K562 (cell line): ENCODE measurements at regions not wholly inside any gene's neighbourhood (a gene's known extent, or its start where the extent isn't known, plus 50 kb on each side); places are given as distances from the start of the nearest gene placed in this dataset.

Source experiments
- ATAC-seq: fragments of 200-7000 bp; cut with Tn5 transposase; 3 replicates; pipeline ENCODE4 v1.9.1; 2020; ENCODE audit warnings: moderate library complexity
- BruUV-seq: library from RNA; stranded (reverse); fragments of 400-500 nt; replicated peaks from 2 replicates; lab custom pipeline; 2021; lab: Mats Ljungman, UMichigan
- CTCF ChIA-PET: fragments of 300-600 bp; formaldehyde crosslinking; extraction: SDS; loops from one replicate; lab custom pipeline; 2021; ENCODE audit warnings: low intra/inter-chr PET ratio; lab: Yijun Ruan, JAX
- POLR2A ChIA-PET: fragments of 300-600, 350-650 bp; sonication (Branson Sonifier 250); formaldehyde crosslinking; extraction: SDS; loops from one replicate; lab custom pipeline; 2021; ENCODE audit warnings: antibody characterized with exemption, inconsistent platforms; lab: Yijun Ruan, JAX
- DNase-seq, 4 experiments: peaks; one replicate each; pipeline versions ENCODE4 v3.0.0 to v3.0.0-alpha.2; 2011 to 2018; ENCODE audit warnings: low spot score in 3 of 4, mixed read lengths in 3 of 4; ENCODE audit errors: extremely low read depth in 1 of 4
- FAIRE-seq: peaks from 2 replicates; lab custom pipeline; 2011; peaks lifted over from hg19 to GRCh38; lab: Jason Lieb, UNC
- H2AFZ ChIP-seq: 2 replicates; pipeline ENCODE4 v1.6.0; 2011; ENCODE audit warnings: low read depth, low read length, control low read depth, inconsistent platforms
- H3K27ac ChIP-seq: fragments of 200-600 bp; 3 replicates; pipeline ENCODE4 v1.8.0; 2011; ENCODE audit warnings: low read depth, mild to moderate bottlenecking, control low read depth, inconsistent platforms, low read length, moderate library complexity, mixed read lengths; ENCODE audit errors: extremely low read depth
- H3K27me3 ChIP-seq, 2 experiments: fragments of 300-600 bp in 1 of 2; 2 replicates in 1 of 2; 3 replicates in 1 of 2; pipeline versions ENCODE4 v1.6.0 to v1.8.0; 2011; ENCODE audit warnings: inconsistent platforms in 2 of 2, low read length in 2 of 2, mild to moderate bottlenecking in 1 of 2, mixed read lengths in 1 of 2, moderate library complexity in 1 of 2; ENCODE audit not compliant: control insufficient read depth in 2 of 2, insufficient read depth in 2 of 2
- H3K36me3 ChIP-seq: fragments of 300-600 bp; 3 replicates; pipeline ENCODE4 v1.8.0; 2011; ENCODE audit warnings: mild to moderate bottlenecking, low read length, inconsistent platforms; ENCODE audit not compliant: control insufficient read depth, insufficient read depth
- H3K4me1 ChIP-seq, 2 experiments: fragments of 200-600 bp in 1 of 2; replicated peaks in 1 of 2; 2 replicates in 1 of 2; 3 replicates in 1 of 2; pipeline versions ENCODE4 v1.5.1 to v1.8.0; 2011; ENCODE audit warnings: inconsistent platforms in 2 of 2, low read length in 2 of 2, mild to moderate bottlenecking in 1 of 2, mixed read lengths in 1 of 2, moderate library complexity in 1 of 2; ENCODE audit not compliant: control insufficient read depth in 2 of 2, insufficient read depth in 2 of 2
- H3K4me2 ChIP-seq: 2 replicates; pipeline ENCODE4 v1.6.1; 2011; ENCODE audit warnings: low read length, control low read depth, inconsistent platforms, mixed read lengths; ENCODE audit not compliant: insufficient read depth
- H3K4me3 ChIP-seq: fragments of 200-600 bp; sonication (generic), shearing (Covaris generic); 2 replicates; pipeline ENCODE4 v1.5.1; 2016; ENCODE audit warnings: control low read depth, inconsistent platforms
- H3K79me2 ChIP-seq: fragments of 200-600 bp; 3 replicates; pipeline ENCODE4 v1.8.0; 2011; ENCODE audit warnings: low read length, inconsistent platforms; ENCODE audit not compliant: control insufficient read depth, insufficient read depth
- H3K9ac ChIP-seq, 2 experiments: 2 replicates each; pipeline versions ENCODE4 v1.6.0 to v1.6.1; 2011; ENCODE audit warnings: low read depth in 2 of 2, low read length in 2 of 2, control low read depth in 1 of 2, inconsistent platforms in 1 of 2, mild to moderate bottlenecking in 1 of 2, mixed read lengths in 1 of 2; ENCODE audit not compliant: insufficient read depth in 1 of 2
- H3K9me1 ChIP-seq: one replicate; pipeline ENCODE4 v1.6.0; 2011; ENCODE audit warnings: inconsistent platforms, mild to moderate bottlenecking, low read length, moderate library complexity; ENCODE audit not compliant: control insufficient read depth, insufficient read depth
- H3K9me3 ChIP-seq: replicated peaks from 2 replicates; pipeline ENCODE4 v1.5.1; 2011; ENCODE audit warnings: low read depth, low read length, inconsistent platforms; ENCODE audit not compliant: control insufficient read depth, insufficient read depth
- H4K20me1 ChIP-seq: replicated peaks from 2 replicates; pipeline ENCODE4 v1.6.1; 2011; ENCODE audit warnings: low read length, inconsistent platforms, mixed read lengths; ENCODE audit not compliant: control insufficient read depth, insufficient read depth
- ARID3B ChIP-seq: fragments of 250-450 bp; sonication (Bioruptor Pico); IDR thresholded peaks from 2 replicates; pipeline ENCODE4 v1.4.0; 2020; ENCODE audit warnings: borderline replicate concordance
- ATF1 ChIP-seq, 2 experiments: fragments of 450-650 bp in 1 of 2; IDR thresholded peaks; 2 replicates each; pipeline ENCODE4 v1.6.1; 2016; ENCODE audit warnings: missing compliant biosample characterization in 1 of 2, missing genetic modification characterization in 1 of 2
- ETV6 ChIP-seq, 3 experiments: fragments of 150-350 bp in 1 of 3; sonication (generic) in 1 of 3; formaldehyde crosslinking in 1 of 3; IDR thresholded peaks; 2 replicates each; pipeline versions ENCODE4 v1.6.1 to v1.8.0; 2014 to 2022; ENCODE audit warnings: borderline replicate concordance in 2 of 3, low read depth in 2 of 3, antibody characterized with exemption in 1 of 3, low read length in 1 of 3, mild to moderate bottlenecking in 1 of 3, missing genetic modification reagents in 1 of 3
- GATA2 ChIP-seq: sonication (generic); formaldehyde crosslinking; IDR thresholded peaks from 2 replicates; pipeline ENCODE4 v1.4.0; 2020; ENCODE audit warnings: mild to moderate bottlenecking, missing genetic modification reagents
- HMBOX1 ChIP-seq: sonication (generic); IDR thresholded peaks from 2 replicates; pipeline ENCODE4 v1.6.1; 2016
- L3MBTL2 ChIP-seq: fragments of 450-650 bp; IDR thresholded peaks from 2 replicates; pipeline ENCODE4 v1.6.1; 2016; ENCODE audit warnings: mild to moderate bottlenecking, moderate library complexity
- NFIC ChIP-seq: fragments of 450-650 bp; IDR thresholded peaks from 2 replicates; pipeline ENCODE4 v1.6.1; 2017; ENCODE audit warnings: mild to moderate bottlenecking, inconsistent platforms
- NUFIP1 ChIP-seq: fragments of 450-650 bp; IDR thresholded peaks from 2 replicates; pipeline ENCODE4 v1.6.1; 2018; ENCODE audit not compliant: partially characterized antibody
- PRPF4 ChIP-seq: fragments of 200-400 bp; formaldehyde crosslinking; IDR thresholded peaks from one replicate; pipeline ENCODE4 v1.6.1; 2017; ENCODE audit warnings: low read length, low read depth, mild to moderate bottlenecking; ENCODE audit not compliant: insufficient read depth, poor library complexity, severe bottlenecking
- PTRF ChIP-seq: fragments of 450-650 bp; IDR thresholded peaks from 2 replicates; pipeline ENCODE4 v1.6.1; 2016; ENCODE audit warnings: mild to moderate bottlenecking, missing genetic modification characterization, missing compliant biosample characterization
- SMARCA5 ChIP-seq: fragments of 450-650 bp; IDR thresholded peaks from 2 replicates; pipeline ENCODE4 v1.6.1; 2016
- TEAD4 ChIP-seq, 2 experiments: sonication (generic) in 1 of 2; formaldehyde crosslinking in 1 of 2; IDR thresholded peaks; 2 replicates each; pipeline versions ENCODE4 v1.6.1 to v1.8.0; 2012 to 2022; ENCODE audit warnings: borderline replicate concordance in 1 of 2, inconsistent platforms in 1 of 2, low read length in 1 of 2, mild to moderate bottlenecking in 1 of 2, missing genetic modification reagents in 1 of 2
- TRIM25 ChIP-seq: fragments of 450-650 bp; IDR thresholded peaks from 2 replicates; pipeline ENCODE4 v1.7.0; 2016; ENCODE audit warnings: borderline replicate concordance
- ZNF57 ChIP-seq: fragments of 450-650 bp; formaldehyde crosslinking; IDR thresholded peaks from 2 replicates; pipeline ENCODE4 v1.4.0; 2020; ENCODE audit warnings: mild to moderate bottlenecking, moderate library complexity
- ZNF76 ChIP-seq: fragments of 250-450 bp; sonication (Bioruptor Pico); IDR thresholded peaks from 2 replicates; pipeline ENCODE4 v1.4.0; 2020; ENCODE audit warnings: mild to moderate bottlenecking, moderate library complexity, borderline replicate concordance
- ZZZ3 ChIP-seq: fragments of 450-650 bp; IDR thresholded peaks from 2 replicates; pipeline ENCODE4 v1.6.1; 2016; ENCODE audit warnings: antibody characterized with exemption, mild to moderate bottlenecking, moderate library complexity
- WGBS: fragments of 100-300 bp; shearing (Covaris generic); methylation state at CpG from one replicate; pipeline ENCODE4 v1.1.6; 2016; ENCODE audit warnings: low coverage, mixed read lengths; ENCODE audit not compliant: insufficient coverage; ENCODE audit errors: missing lambda C conversion rate; 5-methylcytosine and 5-hydroxymethylcytosine counted together
- in situ Hi-C: fragments of 300-500 bp; cut with MboI; formaldehyde crosslinking; loops from 4 replicates; pipeline ENCODE4 v1.15.0; 2018; ENCODE audit warnings: inconsistent platforms, mixed read lengths
- intact Hi-C: fragments of 100-400 bp; cut with micrococcal nuclease; formaldehyde crosslinking; loops from 2 replicates; pipeline ENCODE4 v1.14.2; 2022

- Histone ChIP-seq H4K20me1 (no peaks in the 10 kb centered on the region), H3K36me3 (no peaks in the 10 kb centered on the region), H3K9me1 (no peaks in the 10 kb centered on the region), H2AFZ (no peak overlapping the region), H3K27me3 (no peaks in the 10 kb centered on the region), H3K4me1 (no peaks in the 10 kb centered on the region), H3K27ac (no peak overlapping the region), H3K9me3 (no peaks in the 10 kb centered on the region), H3K79me2 (no peaks in the 10 kb centered on the region), H3K4me2 (no peak overlapping the region), H3K4me3 (no peak overlapping the region), H3K9ac (no peak overlapping the region)
- ChIA-PET CTCF (no interaction called here), POLR2A (no interaction called here)
- WGBS = 0% methylated on average over 6 of the region's 6 CpGs
- intact Hi-C loops = no loop called here
- TF ChIP-seq TEAD4 (IDR thresholded peaks at IDR 0.05; ENCODE audit: low read length) (no peak), TEAD4 (CRISPR knock-in tag; IDR thresholded peaks at IDR 0.05; ENCODE audit: borderline replicate concordance) (no peak), HMBOX1 (no peak), ATF1 (CRISPR knock-in tag; IDR thresholded peaks at IDR 0.05) (no peak), ATF1 (tag; IDR thresholded peaks at IDR 0.05) (no peak), ETV6 (IDR thresholded peaks at IDR 0.05; ENCODE audit: borderline replicate concordance in 1 of 2, low read depth in 2 of 2, low read length in 1 of 2) (no peak), ETV6 (CRISPR knock-in tag; IDR thresholded peaks at IDR 0.05; ENCODE audit: borderline replicate concordance) (no peak), ZZZ3 (no peak), PTRF (tag) (no peak), L3MBTL2 (no peak), ZNF57 (CRISPR knock-in tag) (no peak), TRIM25 (no peak), PRPF4 (no peak), ZNF76 (CRISPR knock-in tag) (no peak), SMARCA5 (no peak), ARID3B (CRISPR knock-in tag) (no peak), NFIC (no peak), NUFIP1 (no peak), GATA2 (CRISPR knock-in tag) (no peak)
- no peak for FAIRE-seq
- no peak for ATAC-seq
- DNase-seq = no peak
- BruUV-seq = no TSS peak
- in situ Hi-C loops = no loop called here
These were observed 1574.2 kb upstream of the PIK3C3 start for GRCh38 chr18:40380686-40381439.
